HUES64 (cell line): ENCODE measurements at regions not wholly inside any gene's neighbourhood (a gene's known extent, or its start where the extent isn't known, plus 50 kb on each side); places are given as distances from the start of the nearest gene placed in this dataset.

Experiments
- H3K27ac ChIP-seq: 2 replicates; pipeline ENCODE4 v1.7.0; 2013; ENCODE audit warnings: low read depth, low read length, inconsistent platforms
- H3K27me3 ChIP-seq: 2 replicates; pipeline ENCODE4 v1.6.1; 2013; ENCODE audit warnings: mild to moderate bottlenecking, low read length; ENCODE audit not compliant: insufficient read depth
- H3K36me3 ChIP-seq: 2 replicates; pipeline ENCODE4 v1.6.1; 2013; ENCODE audit warnings: mild to moderate bottlenecking, low read length; ENCODE audit not compliant: insufficient read depth
- H3K4me1 ChIP-seq: 2 replicates; pipeline ENCODE4 v1.6.1; 2013; ENCODE audit warnings: mild to moderate bottlenecking, low read length, moderate library complexity; ENCODE audit not compliant: insufficient read depth
- H3K4me3 ChIP-seq: 2 replicates; pipeline ENCODE4 v1.5.1; 2013; ENCODE audit warnings: mild to moderate bottlenecking, low read length, moderate library complexity
- H3K9ac ChIP-seq: 2 replicates; pipeline ENCODE4 v1.6.1; 2013; ENCODE audit warnings: mild to moderate bottlenecking, low read depth, low read length
- H3K9me3 ChIP-seq: 2 replicates; pipeline ENCODE4 v1.6.1; 2013; ENCODE audit warnings: low read depth, low read length; ENCODE audit not compliant: insufficient read depth
- WGBS: fragments of 150-250, 120-280 bp; methylation state at CpG from one replicate; pipeline ENCODE4 v1.1.7; 2013; ENCODE audit warnings: missing lambda C conversion rate; 5-methylcytosine and 5-hydroxymethylcytosine counted together

DNA sequence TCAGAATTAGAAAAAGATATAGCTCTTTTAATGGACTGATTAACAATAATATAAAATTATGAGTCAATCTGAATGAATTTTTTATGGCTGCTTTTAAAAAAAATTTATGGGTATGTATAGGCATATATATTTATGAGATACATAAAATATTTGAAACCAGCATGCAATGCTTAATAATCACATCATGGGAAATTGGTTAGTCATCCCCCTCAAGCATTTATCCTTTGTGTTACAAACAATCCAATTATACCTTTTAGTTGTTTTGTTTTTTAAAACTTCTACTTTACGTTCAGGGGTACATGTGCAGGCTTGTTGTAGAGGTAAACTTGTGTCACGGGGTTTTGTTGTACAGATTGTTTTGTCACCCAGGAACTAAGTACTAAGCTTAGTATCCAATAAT is 63.4 kb upstream of the HMGCLL1 start:
- Histone ChIP-seq H3K9ac (no peak overlapping the region), H3K4me3 (no peak overlapping the region), H3K36me3 (no peaks in the 10 kb centered on the region), H3K27me3 (no peaks in the 10 kb centered on the region), H3K27ac (no peak overlapping the region), H3K4me1 (no peaks in the 10 kb centered on the region), H3K9me3 (0 out of 2 replicates have a peak, but pooled peaks cover 4% of the 10 kb centered on the region)
- 92% methylated on average over 2 of the region's 2 CpGs for WGBS

DNA sequence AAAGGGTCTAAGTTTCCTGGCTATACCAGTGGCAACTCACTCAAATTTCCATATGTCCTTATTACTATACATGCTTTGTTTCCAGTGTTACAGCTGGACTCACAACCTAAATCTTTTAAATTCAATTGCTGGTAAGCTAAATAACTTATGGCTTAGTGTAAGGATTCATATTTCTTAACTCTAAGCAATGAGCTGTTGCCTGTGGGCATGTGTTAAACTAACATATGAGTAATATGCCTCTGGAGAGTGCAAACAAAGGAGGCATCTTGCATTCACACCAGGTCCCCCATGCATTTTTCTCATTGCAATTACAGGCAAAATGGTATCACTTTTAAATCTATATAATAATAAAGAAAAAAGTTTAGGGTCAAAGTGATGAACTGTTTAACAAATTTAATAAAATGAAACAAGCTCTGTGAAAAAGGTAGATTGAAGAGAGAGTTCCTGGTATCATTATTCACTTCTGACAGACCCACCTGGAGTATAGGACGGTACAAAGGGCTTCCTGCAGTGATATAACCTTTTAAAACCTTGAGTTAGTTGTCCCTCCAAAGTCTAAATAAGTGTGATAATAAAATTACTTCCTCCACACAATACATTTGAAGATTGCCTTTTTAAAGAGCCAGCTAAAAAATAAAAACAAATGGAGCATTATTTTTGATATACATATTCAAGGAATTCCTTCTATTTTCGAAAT is 57.6 kb upstream of the HMGCLL1 start:
- Histone ChIP-seq H3K27me3 (no peaks in the 10 kb centered on the region), H3K9ac (no peak overlapping the region)
- 92% methylated on average over 2 of the region's 2 CpGs for WGBS

DNA sequence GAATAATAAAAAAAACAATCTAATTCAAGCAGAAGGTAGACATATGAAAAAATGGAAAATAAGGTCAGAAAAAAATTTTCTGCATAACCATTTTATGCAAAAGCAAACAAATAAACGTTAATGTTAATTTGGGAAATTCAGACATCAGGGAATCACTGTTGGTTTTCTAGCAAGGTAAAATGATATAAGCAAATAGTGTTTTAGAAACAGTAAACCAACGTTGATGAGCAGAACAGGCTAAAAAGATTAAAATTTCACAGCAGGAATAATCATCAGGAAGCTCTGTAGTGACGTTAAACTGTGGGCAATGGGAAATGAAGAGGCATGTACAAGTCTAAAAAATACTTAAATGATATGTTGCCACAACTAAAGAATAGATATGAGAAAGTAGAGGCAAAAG is 54.5 kb upstream of the HMGCLL1 start:
- H3K27me3 ChIP-seq = no peaks in the 10 kb centered on the region
- no peak overlapping the region for H3K9ac ChIP-seq
- H3K4me3 ChIP-seq = no peak overlapping the region
- H3K4me1 ChIP-seq = peaks cover 14% of the 10 kb centered on the region
- H3K27ac ChIP-seq = no peak overlapping the region
- H3K9me3 ChIP-seq = no peaks in the 10 kb centered on the region
- no peaks in the 10 kb centered on the region for H3K36me3 ChIP-seq
- 89% methylated on average over 3 of the region's 3 CpGs for WGBS

More for the DNA sequence above, 57.6 kb upstream of the HMGCLL1 start:
- Histone ChIP-seq H3K4me1 (peaks cover 14% of the 10 kb centered on the region), H3K36me3 (no peaks in the 10 kb centered on the region), H3K9me3 (no peaks in the 10 kb centered on the region), H3K27ac (no peak overlapping the region), H3K4me3 (no peak overlapping the region)

DNA sequence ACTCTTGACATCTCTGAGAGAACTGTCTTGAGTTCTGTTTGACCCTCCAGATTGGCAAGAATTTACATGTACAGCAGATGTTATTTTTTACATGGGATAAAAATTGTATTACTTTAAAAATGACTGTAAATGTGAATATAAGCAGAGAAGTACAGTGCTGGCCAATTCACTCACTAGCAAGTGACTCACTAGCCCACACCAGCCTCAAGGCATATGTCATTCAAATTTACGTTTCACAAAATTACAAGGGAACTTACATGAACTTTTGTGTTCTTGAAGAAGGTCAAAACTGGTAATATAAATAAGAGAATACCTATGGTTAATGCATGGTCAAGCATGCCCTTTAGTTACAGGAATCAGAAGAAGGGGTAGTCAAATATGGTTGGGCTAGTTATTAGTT is 54.0 kb upstream of the HMGCLL1 start:
- H3K9me3 ChIP-seq = no peaks in the 10 kb centered on the region
- H3K4me3 ChIP-seq = no peak overlapping the region
- H3K36me3 ChIP-seq = no peaks in the 10 kb centered on the region
- H3K9ac ChIP-seq = no peak overlapping the region
- H3K27me3 ChIP-seq = no peaks in the 10 kb centered on the region
- 83% methylated on average over 1 of the region's 1 CpG for WGBS
- peaks cover 14% of the 10 kb centered on the region for H3K4me1 ChIP-seq
- H3K27ac ChIP-seq = no peak overlapping the region
